ENCODE measurements at regions not wholly inside any gene's neighbourhood (a gene's known extent, or its start where the extent isn't known, plus 50 kb on each side); places are given as distances from the start of the nearest gene placed in this dataset.

DNA sequence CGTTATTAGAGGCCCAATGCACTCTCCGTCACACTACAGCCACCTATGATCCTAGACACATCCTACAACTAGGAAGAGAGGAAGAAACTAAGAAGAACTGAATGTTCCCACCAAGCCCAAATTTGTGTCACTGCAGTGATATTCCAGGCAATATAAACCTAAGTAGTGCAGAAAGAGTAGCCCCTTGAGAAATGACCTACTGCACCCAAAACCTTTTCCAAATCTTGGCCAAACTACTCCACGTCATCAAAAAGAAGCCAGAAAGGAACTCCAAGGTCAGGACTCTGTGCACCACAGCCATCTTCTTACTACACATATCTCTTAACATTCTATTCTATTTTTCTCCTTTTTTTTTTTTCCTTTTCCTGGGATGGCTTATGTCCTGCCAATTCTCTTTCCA is 60.2 kb downstream of the ADAMTS1 start:
- TF ChIP-seq, protein P1, sequence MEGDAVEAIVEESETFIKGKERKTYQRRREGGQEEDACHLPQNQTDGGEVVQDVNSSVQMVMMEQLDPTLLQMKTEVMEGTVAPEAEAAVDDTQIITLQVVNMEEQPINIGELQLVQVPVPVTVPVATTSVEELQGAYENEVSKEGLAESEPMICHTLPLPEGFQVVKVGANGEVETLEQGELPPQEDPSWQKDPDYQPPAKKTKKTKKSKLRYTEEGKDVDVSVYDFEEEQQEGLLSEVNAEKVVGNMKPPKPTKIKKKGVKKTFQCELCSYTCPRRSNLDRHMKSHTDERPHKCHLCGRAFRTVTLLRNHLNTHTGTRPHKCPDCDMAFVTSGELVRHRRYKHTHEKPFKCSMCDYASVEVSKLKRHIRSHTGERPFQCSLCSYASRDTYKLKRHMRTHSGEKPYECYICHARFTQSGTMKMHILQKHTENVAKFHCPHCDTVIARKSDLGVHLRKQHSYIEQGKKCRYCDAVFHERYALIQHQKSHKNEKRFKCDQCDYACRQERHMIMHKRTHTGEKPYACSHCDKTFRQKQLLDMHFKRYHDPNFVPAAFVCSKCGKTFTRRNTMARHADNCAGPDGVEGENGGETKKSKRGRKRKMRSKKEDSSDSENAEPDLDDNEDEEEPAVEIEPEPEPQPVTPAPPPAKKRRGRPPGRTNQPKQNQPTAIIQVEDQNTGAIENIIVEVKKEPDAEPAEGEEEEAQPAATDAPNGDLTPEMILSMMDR (IDR thresholded peaks at IDR 0.05; ENCODE audit: low read length, missing control alignments), result no peak
- no peak overlapping the region for H3K4me3 ChIP-seq (replicated peaks; ENCODE audit: low read depth, low read length)
- no peak for DNase-seq (ENCODE audit: low read depth)

DNA sequence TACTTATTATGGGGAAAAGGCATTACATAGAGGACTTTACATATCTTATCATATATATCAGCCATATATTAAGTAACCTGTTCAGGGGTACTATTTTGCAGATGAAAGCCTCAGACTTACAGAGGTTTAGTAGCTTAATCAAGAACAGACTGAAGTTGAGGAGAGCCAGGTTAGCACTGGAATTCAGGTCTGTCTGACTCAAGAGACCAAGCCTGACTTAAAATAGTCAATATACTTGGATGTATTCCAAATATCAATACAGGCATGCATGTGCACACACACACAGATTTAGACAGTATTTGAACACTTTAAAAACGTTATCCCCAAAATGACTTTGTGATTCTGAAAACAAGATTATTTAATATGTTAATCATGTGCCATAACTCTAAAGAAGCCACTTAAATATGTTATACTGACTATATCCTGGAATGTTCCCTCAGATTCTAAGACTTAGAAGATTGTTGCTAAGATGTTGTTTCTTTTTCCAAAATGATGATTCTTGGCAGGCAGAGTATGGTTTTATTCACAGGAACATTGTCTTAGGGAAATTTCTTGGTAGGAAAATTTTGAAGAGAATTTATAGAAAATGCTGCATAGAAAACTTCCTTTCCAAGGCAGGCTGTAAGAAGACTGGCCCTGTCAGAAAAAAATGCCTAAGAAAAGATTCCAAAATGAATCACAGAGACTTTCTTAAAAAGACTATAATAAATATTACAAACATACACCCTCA is 61.6 kb downstream of the ADAMTS1 start:
- no peak for DNase-seq (ENCODE audit: low read depth)
- TF ChIP-seq, protein P1 (IDR thresholded peaks at IDR 0.05; ENCODE audit: low read length, missing control alignments), result no peak
- H3K4me3 ChIP-seq (replicated peaks; ENCODE audit: low read depth, low read length), result no peak overlapping the region

DNA sequence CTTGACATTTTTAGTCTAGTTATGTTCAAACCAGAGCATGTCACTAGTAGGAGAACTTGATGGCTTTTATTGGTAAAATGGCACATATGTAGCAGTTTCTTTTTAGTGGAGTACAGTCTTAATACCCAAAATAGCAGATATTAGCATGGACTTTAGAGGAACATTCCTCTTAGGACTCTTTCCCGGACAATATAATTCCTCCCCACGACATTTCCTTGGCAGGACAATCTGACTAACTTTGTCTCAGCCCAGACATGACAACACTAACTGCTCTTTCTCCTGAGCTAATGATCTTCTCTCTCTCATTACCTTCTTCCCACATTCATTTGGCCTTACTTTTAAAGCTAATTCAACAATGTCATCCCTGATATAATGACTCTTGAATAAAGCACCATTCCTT is 62.5 kb downstream of the ADAMTS1 start:
- TF ChIP-seq, protein P1 (IDR thresholded peaks at IDR 0.05; ENCODE audit: low read length, missing control alignments), result no peak
- no peak for DNase-seq (ENCODE audit: low read depth)
- H3K4me3 ChIP-seq (replicated peaks; ENCODE audit: low read depth, low read length), result no peak overlapping the region

DNA sequence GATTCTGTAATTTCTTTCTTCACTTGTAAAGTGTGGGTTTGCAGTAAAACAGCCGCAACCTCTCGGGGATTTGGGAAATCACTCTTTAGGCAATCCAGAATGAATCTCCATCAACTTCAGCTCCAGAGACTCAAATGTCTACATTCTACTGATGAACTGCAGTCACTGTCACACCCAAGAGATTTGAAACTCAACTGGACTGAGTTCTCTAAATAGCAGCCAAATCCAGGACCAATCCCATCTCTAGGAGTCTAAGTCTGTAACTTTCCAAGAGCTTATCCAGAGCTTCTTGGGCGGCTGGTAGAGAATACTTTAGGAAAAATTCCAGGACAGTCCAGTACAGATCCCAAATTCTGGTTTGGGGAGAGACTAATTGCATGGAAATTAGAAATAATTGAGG is 62.9 kb downstream of the ADAMTS1 start:
- H3K4me3 ChIP-seq (replicated peaks; ENCODE audit: low read depth, low read length), result no peak overlapping the region
- no peak for DNase-seq (ENCODE audit: low read depth)
- TF ChIP-seq, protein P1 (IDR thresholded peaks at IDR 0.05; ENCODE audit: low read length, missing control alignments), result no peak

DNA sequence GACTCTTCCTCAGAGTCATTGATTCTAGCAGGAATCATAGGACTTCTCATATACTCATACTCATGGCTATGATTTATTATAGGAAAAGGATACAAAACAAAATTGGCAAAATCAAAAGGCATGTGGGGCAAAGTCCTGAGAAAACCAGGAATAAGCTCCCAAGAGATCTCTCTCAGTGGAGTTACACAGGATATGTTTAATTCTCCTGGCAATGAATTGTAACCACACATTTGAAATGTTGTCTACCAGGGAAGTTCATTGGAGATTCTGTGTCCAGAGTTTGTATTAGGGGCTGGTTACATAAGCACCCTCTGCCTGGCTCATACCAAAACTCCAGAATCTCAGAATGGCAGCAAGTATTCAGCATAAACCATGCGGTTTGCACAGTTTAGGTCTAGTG is 63.9 kb downstream of the ADAMTS1 start:
- H3K4me3 ChIP-seq (replicated peaks; ENCODE audit: low read depth, low read length), result no peak overlapping the region
- TF ChIP-seq, protein P1 (IDR thresholded peaks at IDR 0.05; ENCODE audit: low read length, missing control alignments), result no peak
- DNase-seq (ENCODE audit: low read depth), result no peak

DNA sequence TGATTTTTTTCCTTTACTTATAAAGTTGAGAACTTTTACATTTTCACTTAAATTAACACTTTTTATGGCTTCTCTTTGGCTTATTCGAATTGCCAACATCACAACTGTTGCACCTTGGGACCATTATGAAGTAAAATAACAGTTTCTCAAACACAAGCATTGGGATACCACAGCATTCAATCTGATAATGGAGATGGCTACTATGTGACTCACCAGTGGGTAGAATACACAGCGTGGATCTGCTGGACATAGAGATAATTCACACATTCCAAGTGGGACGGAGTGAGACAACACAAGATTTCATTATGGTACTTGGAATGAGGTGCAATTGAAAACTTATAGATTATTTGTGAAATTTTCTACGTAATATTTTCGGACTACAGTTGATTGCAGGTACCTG is 68.0 kb downstream of the ADAMTS1 start:
- TF ChIP-seq, protein P1 (IDR thresholded peaks at IDR 0.05; ENCODE audit: low read length, missing control alignments), result no peak
- no peak overlapping the region for H3K4me3 ChIP-seq (replicated peaks; ENCODE audit: low read depth, low read length)
- DNase-seq (ENCODE audit: low read depth), result no peak
